ENCODE measurements at regions not wholly inside any gene's neighbourhood (a gene's known extent, or its start where the extent isn't known, plus 50 kb on each side); places are given as distances from the start of the nearest gene placed in this dataset.

DNA sequence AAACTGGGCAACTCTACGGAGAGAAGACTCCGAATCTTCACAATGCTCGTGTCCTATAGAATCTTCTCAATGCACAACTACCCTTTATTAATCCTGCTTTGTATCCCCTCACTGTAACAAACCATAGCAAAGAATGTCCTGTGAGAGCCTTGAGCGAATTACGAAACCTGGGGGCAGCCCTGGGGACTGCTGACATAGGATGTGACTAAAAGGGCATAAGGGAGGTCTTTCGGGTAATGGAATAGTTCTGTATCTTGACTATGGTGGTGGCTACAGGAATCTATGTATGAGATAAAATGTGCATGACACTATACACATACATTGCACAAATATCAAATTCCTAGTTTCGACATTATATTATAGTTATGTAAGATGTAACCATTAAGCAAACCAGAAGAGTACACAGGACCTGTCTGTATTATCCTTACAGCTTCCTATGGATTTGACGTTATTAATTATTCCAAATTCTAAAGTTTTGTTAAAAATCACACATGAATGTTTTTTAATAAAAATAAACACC is 162.5 kb upstream of the KCTD7 start:
- TF ChIP-seq YY1 (IDR thresholded peaks at IDR 0.05; ENCODE audit: insufficient read depth, insufficient read length) = no peak
- TF ChIP-seq ZNF274 (IDR thresholded peaks at IDR 0.05; ENCODE audit: low read depth, low read length) = no peak
- TF ChIP-seq SUZ12 (IDR thresholded peaks at IDR 0.05; ENCODE audit: extremely low read depth, insufficient read depth, insufficient read length) = no peak
